Glomerular visceral epithelial cell (primary cell): ENCODE measurements at regions not wholly inside any gene's neighbourhood (a gene's known extent, or its start where the extent isn't known, plus 50 kb on each side); places are given as distances from the start of the nearest gene placed in this dataset.
A peak's percentile ranks its signal among the peaks of the same experiment; 100 is the strongest.
"Not testable (repeated sequence)": the region's sequence is repeated elsewhere in the genome, so short reads cannot be mapped to it uniquely, and the experiment has no call there.

ENCODE experiments used
- DNase-seq: peaks from one replicate; pipeline ENCODE4 v3.0.0-alpha.2; 2016; ENCODE audit errors: extremely low spot score

DNA sequence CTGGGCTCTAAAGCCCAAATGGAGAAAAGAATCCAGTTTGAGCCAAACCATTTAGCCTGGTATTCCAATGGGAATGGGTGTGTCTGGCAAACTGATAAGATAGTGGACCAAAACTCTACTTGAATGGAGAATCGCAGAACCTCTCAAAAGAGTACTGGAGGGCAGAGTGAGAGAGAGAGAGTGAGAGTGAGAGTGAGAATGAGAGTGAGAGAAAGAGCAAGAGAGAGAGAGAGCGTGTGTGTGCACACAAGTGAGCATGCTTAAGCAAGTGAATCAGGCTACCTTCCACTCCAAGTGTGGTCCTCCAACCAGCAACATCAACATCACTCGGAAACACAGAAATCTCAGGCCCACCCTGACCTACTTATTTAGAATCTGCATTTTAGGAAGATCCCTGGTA, 58.8 kb downstream of the UQCRFS1 start:
- no peak for DNase-seq

DNA sequence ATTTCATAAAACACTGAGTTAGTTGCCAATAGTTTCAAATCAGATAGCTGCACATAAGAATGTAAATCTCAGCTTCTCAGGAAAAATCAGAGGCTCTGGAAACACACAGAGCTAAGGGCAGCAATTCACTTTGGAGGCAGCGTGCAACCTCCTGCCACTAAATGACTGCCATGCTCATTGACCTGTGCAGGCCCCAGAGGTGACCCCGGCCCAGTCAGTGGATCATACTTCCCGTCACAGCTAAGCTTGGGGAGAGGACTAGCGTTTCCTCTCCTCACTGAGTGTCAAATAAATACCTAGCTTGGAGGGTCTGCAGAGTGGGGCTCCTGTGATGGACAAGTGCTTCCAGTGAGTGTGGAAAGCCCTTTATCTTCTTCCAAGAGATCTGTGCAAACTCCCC, 67.2 kb downstream of the UQCRFS1 start:
- DNase-seq = no peak

DNA sequence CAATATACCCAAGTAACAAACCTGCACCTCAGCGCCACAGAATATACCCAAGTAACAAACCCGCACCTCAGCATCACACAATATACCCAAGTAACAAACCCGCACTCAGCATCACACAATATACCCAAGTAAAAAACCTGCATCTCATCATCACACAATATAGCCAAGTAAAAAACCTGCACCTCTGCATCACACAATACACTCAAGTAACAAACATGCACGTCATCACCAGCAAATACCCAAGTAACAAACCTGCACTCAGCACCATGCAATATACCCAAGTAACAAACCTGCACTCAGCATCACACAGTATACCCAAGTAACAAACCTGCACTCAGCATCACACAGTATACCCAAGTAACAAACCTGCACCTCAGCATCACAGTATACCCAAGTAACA, 69.8 kb downstream of the UQCRFS1 start:
- no peak for DNase-seq

DNA sequence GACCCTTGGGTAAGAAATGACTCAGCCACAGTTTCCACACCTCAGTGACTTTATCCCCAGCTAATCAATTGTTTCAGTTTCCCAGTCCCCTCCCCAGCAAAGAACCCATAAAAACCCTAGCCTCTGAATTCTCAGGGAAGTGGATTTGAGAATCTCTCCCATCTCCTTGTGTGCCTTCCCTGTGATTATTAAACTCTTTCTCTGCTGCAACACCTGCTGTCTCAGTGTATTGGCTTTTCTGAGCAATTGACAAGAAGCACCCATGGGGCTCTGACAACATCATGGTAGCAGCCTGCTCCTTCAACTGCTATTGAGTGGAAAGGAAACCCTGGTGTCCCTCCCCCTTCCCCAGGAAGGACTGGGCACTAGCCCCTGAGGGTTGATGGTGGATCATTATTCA, 73.7 kb downstream of the UQCRFS1 start:
- no peak for DNase-seq

DNA sequence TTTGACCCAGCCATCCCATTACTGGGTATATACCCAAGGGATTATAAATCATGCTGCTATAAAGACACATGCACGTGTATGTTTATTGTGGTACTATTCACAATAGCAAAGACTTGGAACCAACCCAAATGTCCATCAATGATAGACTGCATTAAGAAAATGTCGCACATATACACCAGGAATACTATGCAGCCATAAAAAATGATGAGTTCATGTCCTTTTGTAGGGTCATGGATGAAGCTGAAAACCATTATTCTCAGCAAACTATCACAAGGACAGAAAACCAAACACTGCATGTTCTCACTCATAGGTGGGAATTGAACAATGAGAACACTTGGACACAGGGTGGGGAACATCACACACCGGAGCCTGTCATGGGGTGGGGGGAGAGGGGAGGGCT, 74.7 kb downstream of the UQCRFS1 start:
- DNase-seq = not testable (repeated sequence)

DNA sequence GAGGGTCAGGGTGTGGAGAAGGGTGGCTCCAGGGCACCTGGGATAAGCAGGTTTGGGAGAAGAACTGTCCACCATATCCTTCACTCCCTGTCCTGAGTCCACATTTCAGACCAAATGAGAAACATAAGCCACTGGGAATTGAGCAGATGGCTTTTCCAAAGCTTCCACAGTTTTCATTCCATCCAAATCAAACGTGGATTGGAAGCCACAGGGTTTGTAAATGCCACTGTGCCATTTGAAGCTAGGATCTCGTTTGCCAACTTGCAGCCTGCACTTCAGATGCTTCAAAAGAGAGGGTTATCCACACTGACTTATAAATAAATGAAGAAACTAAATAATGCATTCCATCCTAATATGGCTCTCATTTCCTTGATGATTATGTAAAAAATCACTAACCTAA, 81.5 kb downstream of the UQCRFS1 start:
- DNase-seq = no peak

DNA sequence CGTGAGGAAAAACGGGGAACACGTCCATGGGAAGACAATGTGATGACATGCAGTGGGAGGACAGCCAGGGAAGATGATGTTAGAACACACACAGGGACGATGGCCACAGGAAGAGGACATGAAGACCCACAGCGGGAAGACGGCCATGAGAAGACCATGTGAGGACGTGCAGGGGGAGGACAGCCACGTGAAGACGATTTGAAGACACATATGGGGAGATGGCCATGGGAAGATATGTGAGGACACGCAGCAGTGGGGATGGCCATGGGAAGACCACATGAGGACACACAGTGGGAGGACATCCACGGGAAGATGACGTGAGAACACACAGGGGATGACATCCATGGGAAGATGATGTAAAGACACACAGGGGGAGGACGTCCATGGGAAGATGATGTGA, 83.8 kb downstream of the UQCRFS1 start:
- DNase-seq = no peak

DNA sequence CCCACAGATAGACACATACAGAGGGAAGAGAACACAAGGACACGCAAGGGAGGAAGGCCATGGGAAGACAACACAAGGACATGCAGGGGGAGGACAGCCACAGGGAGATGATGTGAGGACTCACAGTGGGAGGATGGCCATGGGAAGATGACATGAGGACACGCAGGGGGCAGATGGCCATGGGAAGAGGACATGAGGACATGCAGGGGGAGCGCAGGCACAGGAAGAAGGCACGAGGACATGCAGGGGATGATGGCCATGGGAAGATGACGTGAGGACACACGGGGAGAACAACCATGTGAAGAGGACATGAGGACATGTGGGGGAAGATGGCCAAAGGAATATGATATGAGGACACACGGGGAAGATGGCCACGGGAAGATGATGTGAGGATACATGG, 84.7 kb downstream of the UQCRFS1 start:
- no peak for DNase-seq

DNA sequence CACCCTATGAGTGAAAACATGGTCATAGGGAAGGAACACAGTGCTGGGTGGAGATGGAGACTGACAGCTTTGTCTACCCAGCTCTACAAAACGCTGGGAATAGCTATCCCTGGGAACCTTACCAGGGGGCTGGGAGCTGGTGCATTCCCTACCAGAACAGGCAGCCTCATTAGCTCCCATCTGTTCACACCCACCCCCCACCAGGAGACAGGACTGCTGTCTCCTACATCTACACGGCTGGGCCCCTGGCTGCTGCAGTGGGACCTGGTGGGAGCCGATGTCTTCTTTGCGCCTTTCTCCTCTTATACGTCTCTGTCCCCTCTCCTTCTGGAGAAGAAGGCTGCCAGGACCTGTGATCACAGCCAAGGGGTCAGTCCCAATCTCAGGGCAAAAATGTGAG, 90.8 kb downstream of the UQCRFS1 start:
- DNase-seq = no peak

DNA sequence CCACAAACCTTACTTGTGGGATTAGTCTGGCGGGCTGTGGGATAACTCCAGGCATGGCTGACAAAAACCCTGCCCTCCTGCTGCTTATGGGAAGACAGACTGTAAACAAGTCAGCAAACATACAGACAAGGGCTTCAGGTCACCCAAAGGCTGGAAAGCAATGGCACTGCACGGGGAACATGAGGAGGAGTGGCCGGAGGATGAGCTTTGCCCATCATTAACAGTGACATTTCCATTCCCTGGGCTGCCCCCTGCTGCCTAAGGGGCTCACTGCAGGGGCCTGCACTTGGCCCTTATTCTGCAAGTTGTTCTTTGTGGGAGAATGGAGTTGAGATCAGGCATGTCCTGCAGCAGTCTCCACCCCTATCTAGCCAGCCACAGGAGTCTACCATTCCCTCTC, 91.3 kb downstream of the UQCRFS1 start:
- DNase-seq = no peak

DNA sequence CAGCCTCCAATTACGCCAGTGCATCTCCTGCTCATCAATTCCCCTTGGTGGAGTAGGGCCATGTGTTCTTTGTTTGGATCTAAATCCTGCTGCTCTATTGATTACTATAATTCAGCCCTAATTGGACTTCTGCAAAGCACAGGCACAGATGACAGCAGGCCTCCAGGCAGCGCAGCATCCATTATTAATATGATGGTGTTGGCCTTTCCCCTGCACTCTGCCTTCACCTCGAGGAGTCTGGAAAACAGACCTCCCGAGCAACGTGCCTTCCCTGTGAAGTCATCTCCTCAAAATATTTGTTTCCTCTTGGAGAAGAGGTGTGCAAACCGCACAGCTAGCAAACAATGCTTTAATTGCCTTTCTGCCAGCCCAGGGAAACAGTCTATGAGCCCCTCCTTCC, 92.5 kb downstream of the UQCRFS1 start:
- DNase-seq = no peak

DNA sequence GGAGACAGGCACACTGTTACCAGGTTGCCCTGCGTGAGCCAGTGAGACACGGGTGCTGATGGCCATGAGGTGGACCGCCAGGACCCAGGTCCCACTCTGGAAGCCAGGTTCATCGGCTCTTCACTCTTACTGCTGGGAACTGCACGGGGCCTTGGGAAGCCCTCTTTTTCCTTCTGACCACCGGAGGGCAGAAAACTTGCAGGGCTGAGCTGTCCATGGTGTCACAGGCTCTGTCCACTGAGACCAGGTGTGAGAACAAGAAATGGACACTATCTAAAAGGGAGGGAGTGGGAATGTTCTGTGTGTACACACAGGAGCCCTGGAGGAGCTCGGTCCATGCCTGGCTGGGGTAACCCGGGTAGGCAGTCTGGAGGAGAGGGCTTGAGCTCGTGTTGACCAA, 93.4 kb downstream of the UQCRFS1 start:
- peak; percentile 34 for DNase-seq

DNA sequence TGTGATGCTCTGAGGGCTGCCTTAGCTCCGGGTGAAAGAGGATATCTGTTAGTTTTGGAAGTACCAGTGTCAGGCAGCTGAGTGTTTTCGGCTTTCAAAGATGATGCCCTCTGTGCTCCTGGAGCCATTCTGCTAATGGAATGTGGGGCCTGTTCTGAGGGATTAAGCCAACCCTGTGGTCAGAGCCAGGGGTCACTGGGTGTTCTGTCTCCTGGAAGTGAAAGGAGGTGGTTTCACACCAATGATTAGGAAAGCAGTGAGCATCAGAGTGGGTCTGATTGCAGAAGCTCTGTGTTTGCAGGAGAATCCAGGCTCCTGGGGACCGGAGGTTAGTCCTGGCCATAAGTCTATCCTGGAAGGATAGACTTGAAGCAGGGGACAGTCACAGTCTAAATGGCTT, 94.6 kb downstream of the UQCRFS1 start:
- DNase-seq = peak; percentile 15

DNA sequence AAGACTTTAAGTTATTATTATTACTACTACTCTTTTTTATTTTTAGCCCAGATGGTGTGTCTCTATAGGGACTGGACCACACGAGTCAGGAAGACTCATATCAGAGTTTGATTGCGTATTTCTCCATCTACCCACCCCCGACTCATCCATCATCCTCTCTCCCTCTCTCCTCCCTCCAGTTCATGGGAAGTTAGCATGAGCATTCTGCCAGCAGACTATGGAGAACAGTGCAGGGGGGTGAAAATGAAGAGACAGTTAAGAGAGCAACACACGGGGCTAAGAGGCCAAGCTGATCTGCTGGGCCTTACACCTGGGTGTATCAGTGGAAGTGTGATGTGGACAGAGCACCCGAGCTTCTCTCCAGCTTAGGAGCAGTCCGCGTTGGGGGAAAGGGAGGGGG, 95.0 kb downstream of the UQCRFS1 start:
- DNase-seq = no peak

DNA sequence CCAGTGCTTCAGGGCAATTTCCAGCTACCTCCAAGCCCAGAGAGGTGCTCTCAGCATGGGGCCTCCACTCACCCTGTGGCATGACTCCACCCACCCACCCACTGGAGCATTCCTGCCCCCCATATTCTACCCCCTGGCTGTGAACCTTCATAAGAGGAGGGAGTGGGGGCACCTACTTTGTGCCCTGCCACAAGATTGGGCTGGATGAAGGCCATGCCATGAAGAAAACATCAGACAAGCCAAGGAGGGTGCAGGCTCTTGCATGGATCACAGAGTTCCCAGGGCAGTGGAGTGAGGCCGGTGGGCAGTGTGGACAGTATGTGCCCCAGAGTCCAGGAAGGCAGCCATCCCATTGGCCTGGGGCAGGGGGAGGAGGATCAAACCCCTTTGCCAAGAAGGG, 97.8 kb downstream of the UQCRFS1 start:
- DNase-seq = no peak

DNA sequence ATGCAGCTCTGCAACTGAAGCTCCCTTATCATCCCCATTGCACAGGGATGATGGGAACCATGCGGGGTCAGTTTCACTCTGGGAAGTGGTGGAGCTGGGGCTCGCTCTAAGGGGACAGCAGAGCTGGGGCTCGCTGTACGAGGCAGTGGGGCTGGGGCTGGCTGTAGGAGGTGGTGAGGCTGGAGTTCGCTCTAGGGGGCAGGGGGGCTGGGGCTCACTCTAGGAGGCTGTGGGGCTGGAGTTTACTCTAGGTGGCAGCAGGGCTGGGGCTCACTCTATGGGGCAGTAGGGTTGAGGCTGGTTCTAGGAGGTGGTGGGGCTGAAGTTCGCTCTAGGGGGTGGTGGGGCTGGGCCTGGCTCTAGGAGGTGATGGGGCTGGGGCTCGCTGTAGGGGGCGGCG, 99.1 kb downstream of the UQCRFS1 start:
- no peak for DNase-seq

DNA sequence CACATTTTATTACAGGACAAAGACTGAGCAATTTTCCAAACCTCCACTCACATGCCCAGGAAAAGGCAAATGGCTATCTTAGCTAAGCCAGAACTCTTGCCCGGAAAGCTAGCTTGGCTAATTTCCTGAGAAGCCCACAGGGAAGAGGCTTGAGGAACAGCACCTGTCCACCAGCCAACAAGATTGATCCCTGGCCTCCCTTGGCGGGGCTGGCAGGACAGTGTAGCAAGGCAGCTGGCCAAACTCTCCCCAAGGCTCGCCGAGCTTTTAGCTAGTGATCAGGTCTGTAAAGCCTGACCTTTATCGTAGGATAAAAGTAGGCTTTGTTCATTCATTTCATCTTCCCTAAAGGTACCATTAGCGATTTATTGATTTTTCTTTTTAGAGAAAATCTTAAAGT, 101.4 kb downstream of the UQCRFS1 start:
- DNase-seq = no peak

DNA sequence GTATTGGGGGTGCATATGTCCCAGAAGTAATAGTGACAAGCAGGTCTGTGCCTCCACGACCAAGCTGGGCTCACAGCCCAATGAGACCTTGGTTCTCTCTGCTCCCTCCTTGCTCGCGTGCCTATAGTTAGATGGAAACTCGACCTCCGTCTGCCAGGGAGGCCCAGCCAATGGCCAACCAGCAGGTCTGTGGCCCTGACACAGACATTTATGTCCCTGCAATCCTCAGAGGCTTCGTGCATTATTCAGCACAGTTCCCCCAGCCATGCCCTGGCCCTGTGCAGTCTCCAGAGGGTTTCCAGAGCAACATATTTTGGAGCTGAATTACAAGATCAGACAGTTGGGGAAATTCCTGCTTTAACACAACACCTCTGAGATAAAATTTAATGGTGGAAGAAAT, 105.1 kb downstream of the UQCRFS1 start:
- DNase-seq = no peak

DNA sequence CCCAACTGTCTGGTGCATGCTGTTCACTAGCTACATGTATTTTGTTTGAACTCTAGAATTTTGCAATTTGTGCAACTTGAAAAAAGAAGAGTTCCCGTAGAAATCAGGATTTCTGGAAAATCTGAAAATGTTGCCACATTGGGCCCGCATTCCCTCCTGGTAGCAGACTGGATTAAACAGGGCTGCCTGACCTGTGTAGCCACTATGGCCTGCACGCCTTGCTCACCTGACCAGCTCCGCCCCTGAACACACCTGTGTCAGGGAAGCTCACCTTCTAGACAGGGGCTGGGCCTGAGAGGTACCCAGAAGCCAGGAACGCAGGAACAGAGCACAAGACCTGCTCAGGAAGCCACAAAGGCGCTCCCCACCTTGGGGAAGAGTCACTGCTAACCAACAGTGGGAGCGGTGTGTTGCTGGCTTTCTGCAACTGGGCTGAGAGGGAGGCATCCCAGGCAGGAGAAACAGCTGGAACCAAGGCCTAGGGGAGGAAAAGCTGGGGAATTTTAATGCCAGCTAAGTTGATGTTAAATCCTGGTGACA, 106.5 kb downstream of the UQCRFS1 start:
- no peak for DNase-seq

DNA sequence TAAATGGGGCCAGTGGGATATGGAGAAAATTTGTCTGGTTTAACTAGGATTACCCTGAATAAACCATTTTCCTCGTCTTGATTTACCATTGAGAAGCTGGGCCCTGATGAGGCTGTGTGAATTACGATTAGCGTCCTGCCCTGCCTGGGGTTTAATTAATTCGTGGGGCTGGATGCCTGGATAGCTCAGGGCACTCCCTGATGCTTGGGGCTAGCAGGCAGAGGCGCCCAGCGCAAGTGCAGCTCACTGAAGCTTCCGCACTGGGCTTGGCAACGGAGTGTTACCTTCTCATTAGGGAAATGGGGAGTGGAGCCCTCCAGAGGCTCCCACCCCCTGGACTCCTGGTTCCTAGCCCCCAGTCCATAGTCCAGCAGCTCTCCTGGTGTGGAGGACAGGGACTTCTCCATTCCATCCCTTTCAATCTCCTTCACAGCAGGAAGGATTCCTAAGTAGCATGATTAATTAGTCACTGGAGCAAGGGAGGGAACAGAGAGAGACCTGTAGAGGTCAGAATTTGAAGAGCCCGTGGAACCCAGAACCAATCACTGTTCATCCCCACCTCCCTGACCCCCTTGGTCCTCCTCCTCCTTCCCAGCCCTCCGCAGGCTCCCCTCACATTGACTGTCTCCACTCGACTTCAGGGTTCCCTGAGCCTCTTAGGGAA, 107.2 kb downstream of the UQCRFS1 start:
- DNase-seq = no peak

DNA sequence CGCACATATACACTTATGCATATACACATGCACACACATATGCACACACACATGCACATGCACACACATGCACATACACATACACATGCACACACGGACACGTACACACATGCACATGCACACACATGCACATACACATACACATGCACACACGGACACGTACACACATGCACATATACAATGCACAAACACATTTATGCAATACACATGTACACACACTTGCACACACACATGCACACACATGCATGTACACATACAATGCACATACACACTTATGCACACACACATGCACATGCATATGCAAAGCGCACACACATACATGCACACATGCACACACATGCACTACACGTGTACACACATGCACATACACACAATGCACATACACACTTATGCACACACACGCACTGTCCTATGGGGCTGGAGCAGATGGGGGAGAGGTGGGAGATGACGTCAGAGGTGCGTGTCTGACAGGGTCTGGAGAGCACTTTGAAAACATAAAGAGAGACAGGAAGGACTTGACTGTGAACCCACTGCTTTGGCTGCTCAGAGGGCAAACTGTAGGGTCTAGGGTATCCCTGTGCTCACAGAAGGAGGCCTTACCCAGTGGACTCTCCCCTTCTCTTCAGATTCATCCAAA, 108.2 kb downstream of the UQCRFS1 start:
- DNase-seq = no peak

DNA sequence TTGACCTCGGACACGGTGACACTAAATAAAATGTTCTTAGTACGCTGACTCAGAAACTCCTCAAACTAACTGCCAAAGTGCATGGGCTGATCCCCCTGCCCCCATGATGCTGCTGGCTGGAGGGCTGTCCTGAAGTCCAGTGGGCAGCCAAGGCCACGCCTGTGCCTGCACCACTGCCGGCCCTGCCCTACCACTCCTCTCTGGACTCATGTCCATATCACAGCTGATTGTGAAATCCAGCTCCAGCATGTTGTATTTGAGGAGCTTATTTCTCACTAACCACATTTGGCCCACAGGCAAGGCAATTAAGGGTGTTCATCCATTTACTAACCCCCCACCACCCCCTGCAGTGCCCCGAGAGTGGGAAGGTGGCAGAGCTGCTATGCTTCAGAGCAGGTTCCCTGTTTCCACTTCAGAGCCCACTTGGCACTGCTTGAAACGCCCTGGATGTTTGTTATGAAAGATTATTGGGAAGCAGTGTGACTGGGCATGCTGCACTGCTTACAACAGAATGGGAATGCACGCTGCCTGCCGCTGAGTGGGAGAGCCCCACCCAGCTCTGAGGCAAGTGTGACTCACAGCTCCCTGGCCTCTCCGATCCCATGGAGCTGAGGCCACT, 114.0 kb downstream of the UQCRFS1 start:
- DNase-seq = peak; percentile 95

DNA sequence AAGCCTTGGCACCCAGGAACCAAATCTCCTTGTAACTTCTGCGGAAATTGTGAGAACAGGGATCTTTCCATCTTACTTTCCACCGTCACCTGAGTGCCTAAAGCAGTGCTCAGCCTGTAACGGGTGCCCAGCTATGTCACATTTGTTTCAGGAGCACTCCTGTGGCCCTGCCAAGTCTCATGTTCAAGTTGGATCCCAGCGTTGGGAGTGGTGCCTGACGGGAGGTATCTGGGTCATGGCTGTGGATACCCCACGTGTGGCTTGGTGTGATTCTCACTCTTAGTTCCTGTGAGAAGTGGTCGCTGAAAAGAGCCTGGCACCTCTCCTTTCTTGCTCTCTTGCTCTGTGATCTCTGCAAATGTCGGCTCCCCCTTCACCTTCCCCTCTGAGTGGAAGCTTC, 114.9 kb downstream of the UQCRFS1 start:
- no peak for DNase-seq
